GM18873 (cell line): ENCODE measurements at regions not wholly inside any gene's neighbourhood (a gene's known extent, or its start where the extent isn't known, plus 50 kb on each side); places are given as distances from the start of the nearest gene placed in this dataset.
"Not testable (repeated sequence)": the region's sequence is repeated elsewhere in the genome, so short reads cannot be mapped to it uniquely, and the experiment has no call there.

Experiments used
- ATAC-seq: cut with Tn5 transposase; IDR thresholded peaks from one replicate; pipeline ENCODE4 v1.9.1; 2021; ENCODE audit warnings: mild to moderate bottlenecking, moderate library complexity, moderate number of reproducible peaks; ENCODE audit not compliant: unreplicated experiment, low FRiP score

DNA sequence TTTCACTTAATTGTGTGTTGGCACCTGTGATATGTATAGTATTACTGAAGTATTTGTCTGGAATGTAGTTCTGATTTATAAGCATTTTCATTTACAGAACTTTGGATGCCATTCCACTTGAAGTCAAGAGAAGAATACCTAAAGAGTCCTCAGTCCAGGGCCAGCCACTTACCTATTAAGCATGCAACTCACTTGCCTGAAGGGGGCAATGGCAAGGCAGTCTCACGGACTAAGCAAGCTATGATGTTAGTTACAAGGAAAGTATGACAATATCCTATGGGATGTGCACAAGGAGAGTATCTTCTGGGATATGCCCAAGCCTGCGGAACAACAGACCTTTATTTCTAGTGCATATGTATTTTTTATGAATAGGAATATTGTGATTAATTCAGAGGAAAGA, 369.4 kb upstream of the GCFC2 start:
- ATAC-seq = no peak

DNA sequence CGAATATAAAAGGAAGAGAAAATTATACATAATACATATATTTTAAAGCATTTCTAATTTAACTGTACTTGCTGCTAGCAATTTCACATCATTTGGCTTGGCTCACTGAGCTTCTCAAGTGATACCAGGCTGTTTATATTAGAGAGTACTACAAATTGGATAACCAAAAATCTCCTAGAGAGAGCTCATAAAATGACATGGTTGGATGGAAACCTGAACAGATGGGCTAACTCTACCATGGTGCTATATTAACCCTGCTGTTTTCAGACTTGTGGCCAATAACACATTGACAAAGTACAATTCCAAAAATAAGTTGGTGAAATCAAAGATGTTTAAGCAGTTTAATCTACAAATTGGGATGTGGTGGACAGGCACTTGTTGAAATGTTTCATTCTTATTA, 364.4 kb upstream of the GCFC2 start:
- no peak for ATAC-seq

DNA sequence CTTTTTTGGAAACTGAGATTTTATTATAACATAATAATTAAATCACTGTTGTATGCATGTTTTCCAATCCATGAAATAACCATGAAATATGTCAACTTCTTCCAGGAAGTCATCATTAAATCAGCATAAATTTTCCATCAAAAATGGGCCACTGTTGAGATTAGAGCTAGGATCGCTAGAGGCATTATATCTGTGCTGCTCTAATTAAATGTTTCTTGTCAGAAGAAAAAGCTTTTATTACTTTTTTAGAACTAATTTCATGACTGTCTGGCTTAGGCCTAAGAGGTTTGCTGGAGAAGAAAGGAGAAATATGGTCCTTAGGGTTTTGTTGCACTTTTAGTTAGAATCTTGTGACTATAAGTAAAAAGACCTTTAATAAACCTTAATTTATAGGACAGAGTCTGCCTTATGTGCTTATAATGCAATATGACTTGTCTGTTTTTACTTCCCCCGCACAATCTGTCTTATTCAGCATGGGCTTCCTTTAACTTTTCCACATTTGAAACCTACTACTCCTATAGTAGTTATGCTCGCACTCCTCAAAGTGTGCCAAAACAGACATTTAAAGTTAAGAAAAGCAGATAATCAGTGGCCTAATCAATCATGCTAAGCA, 363.4 kb upstream of the GCFC2 start:
- no peak for ATAC-seq

DNA sequence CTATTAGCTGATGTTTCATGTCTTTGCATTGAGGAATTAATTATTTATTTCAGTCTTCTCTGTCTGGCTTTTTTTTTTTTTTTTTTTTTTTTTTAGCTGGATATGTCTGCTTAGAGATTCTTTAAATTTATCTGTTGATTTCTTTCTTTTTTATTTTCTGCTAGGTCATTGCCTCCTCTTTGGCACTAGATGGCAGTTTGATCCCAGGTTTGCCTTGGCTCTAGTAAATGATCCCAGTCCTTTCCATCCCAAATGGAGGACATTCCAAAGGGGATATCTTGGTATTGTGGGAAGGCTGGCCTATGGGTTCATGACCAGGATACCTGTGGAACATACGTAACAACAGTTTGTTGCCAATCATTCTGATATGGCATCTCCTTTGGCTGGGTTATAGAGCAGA, 339.5 kb upstream of the GCFC2 start:
- ATAC-seq = no peak

DNA sequence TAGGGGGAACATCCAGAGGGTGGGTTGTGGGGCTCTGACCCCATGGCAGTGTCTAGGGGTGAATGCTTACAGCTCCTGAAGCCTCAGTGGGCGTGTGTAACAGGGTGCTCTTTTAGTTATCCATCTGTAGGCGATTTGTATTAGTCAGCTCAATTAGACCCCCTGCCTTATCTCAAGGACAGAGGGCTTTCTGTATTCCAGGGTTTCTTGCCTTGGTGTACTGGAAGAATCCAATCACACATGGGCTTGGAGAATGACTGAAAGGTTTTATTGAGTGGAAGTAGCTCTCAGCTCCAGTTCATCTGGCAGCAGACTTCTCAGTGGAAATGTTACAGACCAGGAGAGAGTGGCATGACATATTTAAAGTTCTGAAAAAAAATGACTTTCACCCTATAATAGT, 334.0 kb upstream of the GCFC2 start:
- no peak for ATAC-seq

DNA sequence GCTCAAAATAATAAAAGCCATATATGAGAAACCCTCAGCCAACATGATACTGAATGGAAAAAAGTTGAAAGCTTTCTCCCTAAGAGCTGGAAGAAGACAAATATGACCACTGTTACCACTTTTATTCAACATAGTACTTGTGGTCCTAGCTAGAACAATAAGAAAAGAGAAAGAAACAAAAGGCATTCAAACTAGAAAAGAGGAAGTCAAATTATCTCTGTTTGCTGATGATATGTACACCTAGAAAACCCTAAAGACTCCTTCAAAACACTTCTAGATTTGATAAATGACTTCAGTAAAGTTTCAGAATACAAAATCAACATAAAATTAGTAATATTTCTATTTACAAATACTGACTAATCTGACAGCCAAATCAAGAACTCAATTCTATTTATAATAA, 328.8 kb upstream of the GCFC2 start:
- ATAC-seq = no peak

DNA sequence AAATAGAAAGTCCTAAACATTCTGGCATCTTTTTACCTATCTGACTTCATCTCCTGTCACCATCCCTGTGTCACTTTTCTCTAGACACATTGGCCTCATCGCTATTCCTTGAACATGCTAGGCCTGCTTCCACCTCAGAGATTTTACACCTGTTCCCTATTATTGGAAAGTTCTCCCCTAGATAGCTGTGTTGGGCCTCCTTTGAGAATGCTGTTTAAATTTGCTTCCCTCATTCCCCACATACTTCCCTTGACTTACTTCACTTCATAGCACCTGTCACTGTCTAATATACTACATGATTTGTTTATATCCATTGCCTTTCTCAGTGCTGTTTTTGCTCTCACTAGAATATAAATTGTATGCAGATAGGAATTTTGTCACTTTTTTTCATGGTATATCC, 317.0 kb upstream of the GCFC2 start:
- no peak for ATAC-seq

DNA sequence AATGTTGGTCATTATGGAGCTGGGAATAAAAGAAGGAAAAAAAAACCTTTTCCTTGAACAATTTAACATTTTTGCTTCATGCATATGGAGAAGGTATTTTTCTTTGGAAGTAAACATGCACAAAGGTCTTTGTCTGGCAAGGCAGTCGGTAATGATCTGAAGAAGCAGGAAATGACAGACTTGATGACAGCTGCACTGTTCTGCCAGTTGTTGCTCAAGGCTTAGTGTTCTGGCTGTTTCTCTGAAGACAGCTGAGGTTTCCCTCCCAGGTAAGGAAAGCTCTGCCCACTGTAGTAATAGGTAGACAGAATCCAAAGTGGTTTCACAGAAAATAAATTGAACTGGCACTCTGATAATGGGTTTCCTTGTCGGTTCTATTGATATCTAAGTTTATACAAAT, 308.4 kb upstream of the GCFC2 start:
- no peak for ATAC-seq

DNA sequence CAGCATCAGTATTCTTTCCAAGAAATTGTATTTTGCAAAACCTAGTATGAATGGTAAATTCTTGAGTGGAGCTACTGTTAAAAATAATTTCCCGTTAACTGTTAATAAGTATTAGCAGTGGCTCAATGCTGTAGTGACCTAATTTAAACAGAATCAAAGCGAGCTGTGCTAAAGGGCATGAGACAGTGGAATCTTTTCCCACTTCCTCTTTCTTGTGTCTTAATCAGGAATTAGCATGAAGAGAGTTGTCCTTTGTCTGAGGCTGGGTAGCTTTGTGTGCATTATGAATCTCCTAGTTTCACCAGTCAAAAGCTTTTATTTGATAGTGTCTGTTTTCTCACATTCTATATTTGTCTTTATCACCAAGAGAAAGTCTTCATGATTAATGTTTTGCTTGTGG, 298.8 kb upstream of the GCFC2 start:
- ATAC-seq = no peak

DNA sequence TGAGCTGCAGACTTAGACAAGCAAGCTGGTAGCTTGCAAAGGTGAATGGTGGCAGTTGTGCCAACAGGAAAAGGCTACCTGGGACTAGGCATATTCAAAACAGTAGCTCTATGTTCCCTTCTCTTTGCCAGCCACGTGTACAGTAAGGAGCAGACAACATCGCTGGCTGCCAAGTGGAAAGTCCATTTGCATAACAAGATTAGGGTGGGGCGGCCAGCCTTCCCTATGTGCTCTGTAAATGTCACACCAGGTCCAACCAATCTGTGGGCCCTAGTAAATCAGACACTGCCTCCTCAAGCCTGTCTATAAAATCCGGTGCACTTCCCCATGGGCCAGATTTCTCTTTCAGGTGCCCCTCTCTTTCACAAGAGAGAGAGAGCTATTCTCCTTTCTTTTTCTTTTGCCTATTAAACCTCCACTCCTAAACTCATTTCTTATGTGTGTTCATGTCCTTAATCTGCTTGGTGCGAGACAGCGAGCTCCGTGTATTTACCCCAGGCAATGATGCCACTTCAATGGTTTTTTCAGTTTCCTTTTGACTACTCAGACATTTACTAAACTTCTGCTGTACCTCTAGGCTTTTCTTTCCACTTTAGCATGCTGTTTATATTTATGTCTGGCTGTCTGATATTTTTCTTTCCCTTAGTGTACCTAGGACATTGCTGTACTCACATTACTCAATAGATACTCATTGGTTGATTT, 297.4 kb upstream of the GCFC2 start:
- ATAC-seq = no peak

DNA sequence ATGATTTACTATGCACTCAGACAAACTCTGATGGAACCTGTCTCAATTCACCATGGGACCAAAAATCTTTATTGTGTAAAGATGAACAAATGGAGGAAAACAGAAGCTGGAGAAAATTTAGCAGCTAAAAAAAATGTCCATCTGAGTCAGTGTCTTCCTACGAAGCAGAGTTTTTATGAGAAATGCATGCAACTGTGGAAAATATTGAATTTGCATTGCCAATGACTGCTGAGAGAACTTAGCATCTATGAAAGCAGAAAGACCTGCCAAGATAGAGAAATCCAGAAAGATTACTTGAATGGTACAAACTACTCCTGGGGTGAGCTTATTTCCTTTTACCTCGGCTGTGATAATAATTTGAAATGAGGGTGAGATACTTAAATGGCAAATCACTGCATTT, 289.7 kb upstream of the GCFC2 start:
- no peak for ATAC-seq

DNA sequence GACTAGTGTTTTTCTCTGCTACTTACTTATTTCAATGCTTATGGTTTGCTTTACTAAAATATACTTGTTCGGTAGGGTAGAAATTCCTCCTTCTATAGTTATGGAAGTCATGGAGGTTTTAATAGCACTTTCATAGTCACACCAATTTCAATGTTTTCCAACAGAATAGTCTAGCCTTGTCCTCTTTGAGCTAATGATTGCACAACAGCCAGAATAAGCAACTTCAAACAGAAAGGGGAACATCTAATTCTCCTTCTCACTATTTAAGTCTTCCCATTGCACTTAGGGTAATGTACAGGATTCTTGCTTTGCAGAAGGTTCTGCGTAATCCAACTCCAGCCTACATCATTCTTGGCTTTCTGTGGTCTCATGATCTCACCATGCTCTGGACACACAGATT, 287.7 kb upstream of the GCFC2 start:
- ATAC-seq = no peak

DNA sequence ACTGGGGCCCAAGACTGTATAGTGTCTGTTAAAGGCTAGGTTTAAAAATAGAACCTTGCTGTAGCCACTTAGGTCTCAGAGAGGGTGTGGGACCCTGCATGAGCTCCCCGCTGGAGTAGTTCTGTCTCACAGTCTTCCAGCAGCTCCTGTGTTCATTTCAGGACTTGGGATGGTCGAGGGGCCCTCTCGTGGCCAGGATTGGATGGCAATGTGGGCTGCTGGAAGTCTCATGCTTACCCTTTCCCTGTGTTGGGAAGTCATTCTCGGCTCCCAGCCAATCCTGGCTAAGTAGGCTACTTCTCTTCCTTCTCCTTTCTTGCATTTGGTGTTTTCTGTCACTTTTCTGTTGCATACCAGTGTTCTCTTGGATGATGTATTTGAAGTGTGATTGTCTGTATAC, 284.0 kb upstream of the GCFC2 start:
- ATAC-seq = no peak

DNA sequence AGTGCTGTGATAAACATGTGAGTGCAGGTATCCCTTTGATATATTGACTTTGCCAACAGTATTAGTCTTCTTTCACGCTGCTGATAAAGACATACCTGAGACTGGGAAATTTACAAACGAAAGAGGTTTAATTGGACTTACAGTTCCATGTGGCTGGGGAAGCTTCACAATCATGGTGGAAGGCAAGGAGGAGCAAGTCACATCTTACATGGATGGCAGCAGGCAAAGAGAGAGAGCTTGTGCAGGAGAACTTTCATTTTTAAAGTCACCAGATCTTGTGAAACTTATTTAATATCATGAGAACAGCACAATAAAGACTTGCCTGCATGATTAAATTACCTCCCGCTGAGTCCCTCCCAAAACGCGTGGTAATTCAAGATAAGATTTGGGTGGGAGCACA, 277.9 kb upstream of the GCFC2 start:
- ATAC-seq = not testable (repeated sequence)

DNA sequence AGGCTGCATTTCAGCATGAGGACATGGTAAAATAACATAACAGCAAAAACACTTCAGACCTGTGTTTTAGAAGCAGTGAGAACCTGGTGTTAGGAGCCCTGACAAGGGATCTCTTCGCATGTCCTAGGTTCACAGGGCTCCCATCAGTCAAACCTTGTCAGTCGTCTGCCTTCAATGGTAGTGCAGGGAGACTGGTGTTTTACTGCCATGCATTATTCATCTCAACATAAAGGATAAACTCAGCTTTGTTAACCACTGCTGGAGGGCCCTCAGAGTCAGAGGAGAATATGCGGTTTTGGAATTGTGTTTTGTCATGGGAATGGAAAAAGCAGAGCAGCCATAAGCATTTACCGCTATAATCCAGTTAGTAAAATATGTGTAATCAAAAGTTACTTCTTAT, 275.9 kb upstream of the GCFC2 start:
- ATAC-seq = no peak

DNA sequence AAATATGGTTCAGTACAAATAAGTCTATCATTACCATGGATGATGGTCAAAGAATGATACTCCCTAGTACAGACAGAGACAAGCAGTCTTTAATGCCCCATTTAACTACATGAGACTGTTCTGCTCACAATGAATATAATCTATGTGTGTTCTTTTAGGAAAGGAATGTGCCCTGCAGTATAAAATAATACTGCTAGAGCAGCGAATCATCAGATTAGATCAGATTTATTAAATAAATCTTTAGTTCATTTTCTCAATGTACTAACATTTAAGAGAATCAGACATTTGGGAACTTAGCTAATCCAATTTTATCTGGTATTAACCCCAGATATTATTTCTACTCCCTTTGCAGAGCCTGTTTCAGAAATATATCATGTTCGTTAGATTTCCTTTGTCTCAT, 272.0 kb upstream of the GCFC2 start:
- ATAC-seq = no peak

DNA sequence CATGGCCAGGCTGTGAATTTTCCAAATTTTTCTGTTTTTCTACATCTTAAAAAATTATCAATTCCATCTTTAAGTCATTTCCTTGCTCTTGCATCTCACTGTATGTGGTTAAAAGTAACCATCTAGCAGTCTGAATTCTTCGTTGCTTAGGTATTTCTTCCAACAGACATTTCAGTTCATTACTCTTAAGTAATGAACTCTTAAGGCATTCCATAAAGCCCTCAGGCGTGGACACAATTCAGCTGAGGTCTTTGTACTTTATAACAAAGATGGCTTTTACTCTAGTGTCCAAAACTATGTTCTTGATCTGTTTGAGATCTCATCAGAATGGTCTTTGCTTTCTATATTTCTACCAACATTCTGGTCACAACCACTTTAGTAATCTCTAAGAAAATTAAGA, 253.9 kb upstream of the GCFC2 start:
- ATAC-seq = no peak

DNA sequence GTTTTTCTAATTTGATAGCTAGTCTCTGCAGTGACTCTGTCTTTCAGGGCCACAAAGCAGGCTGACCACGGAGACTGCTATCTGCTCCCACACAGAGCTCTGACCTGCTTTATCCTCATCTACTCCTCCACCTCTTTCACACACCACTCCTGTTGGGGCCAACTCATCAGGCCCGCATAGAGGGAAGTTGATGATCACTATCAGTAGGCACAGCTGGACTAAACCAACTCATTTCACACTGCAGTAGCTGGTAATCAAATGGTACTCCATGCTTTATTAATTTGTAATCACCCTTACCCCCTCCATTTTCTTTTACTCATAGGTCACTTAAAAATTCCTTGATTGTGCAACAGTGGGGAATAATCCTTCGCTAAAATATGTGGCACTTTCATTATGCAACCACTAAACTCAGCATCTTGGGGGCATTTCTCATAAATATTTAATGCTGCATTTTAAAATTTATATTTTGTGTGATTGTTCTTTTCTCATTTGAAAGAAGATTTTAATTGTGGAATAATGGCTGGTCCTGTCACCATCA, 249.8 kb upstream of the GCFC2 start:
- ATAC-seq = no peak

DNA sequence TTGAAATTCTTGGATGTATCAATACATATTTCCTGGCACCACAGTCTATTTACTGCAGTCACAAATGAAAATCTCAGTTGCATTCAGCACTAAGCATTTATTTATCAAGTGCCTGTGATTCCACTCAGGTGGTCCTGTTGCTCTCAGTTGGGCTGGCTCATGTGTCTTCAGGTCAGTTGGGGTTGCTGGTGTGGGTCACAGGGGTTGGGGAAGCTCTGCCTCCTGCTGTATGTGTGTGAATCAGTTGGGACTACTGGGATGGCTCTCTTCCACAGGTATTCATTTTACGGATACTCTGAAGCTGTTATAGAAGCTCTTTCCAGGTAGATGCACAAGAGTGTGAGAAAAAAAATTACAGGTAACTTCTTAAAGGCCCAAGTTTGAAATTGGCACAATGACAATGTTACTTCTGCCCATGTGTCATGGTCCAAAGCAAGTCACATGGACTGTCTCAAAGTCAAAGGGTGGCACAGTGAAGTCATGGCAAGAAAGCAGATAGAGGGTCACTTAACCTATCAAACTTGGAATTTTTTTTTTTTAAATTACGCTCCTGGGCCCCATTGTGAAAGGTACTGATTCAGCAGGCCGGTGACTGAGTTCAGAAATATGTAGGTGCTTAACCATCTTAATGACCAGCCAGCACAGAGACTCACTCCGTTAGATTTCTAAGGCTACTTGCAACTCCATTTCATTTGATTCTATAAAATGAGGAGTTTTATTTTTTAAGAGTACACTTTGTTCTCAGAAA, 249.2 kb upstream of the GCFC2 start:
- ATAC-seq = no peak

DNA sequence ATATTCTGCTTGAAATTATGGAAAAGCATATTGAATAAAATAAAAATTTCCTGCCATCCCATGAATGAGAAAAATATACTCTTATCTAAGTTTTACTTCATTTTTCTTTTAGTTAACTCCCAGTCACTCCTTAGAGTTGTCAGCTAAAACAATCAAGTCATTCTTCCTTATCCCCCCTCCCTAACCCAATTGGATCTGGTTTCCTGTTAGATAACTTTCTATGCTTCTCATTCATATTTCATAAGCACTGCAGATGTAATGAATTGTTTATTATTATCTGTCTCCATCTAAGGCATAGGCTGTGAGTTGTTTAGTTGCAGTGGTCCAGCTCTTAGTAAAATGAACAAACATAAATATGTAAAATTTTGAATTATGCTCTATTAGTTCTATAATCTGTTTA, 244.0 kb upstream of the GCFC2 start:
- ATAC-seq = no peak

DNA sequence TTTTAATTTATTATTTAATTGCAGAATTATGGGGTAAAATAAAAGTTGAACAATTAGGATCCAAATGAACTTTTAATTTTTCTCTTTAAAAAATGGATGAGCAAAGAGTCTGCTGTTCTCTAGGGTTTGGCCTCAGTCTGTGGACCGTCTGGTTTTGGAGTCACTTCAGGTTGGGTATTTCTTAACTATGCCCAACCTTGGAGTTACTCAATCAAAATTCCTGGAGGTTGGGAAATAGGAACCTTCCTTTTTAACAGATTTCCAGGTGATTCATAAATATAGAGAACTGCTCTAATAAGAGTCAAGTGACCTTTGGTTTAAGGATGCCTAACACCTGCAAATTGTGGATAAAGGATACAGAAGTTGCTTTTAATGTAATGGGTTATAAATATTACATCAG, 241.5 kb upstream of the GCFC2 start:
- no peak for ATAC-seq
